HG03565 (cell line): ENCODE measurements at regions not wholly inside any gene's neighbourhood (a gene's known extent, or its start where the extent isn't known, plus 50 kb on each side); places are given as distances from the start of the nearest gene placed in this dataset.
A peak's percentile ranks its signal among the peaks of the same experiment; 100 is the strongest.
"Not testable (repeated sequence)": the region's sequence is repeated elsewhere in the genome, so short reads cannot be mapped to it uniquely, and the experiment has no call there.

Experiments used
- ATAC-seq: cut with Tn5 transposase; IDR thresholded peaks from one replicate; pipeline ENCODE4 v1.9.1; 2021; ENCODE audit warnings: mild to moderate bottlenecking, moderate library complexity; ENCODE audit not compliant: unreplicated experiment

GRCh38 chrX:66914080-66914479, 275.2 kb upstream of the EDA2R start:
- ATAC-seq: no peak

DNA sequence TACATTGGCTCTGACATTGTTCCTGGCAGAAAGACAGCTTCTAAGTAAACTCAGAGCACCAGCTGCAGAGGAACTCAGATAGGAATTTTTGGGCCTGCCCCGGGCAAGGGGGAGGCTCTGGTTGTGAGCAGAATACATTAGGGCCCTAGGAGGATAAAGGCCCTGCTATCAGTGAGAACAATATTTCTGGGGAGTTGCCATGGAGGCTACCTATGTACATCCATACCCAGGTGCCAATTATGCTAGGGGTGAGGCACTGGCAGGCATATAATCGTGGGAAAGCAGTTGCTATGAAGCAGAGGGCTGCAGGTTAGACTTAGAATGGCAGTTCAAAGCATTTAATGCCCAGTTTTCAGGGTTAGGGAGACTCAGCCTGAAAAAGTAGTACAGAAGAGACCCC, 273.5 kb upstream of the EDA2R start:
- no peak for ATAC-seq

DNA sequence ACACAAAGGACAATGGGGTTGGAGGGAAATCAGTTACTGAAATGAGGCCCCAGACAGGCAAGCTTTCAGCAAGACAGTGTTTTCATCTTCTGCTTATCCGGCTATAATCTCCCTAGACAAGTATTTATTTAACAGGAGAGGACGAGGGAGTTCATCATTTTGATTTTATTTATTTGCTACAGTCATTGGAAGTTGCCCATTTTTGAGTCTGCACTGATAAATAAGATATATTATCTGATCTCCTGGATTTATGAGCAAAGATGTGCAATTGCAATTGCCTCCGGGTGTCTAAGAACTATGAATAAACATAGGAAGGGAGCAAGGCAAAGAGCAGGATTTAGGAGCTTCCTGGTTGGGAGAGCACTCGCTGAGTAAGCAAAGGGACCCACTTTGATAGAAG, 263.2 kb upstream of the EDA2R start:
- ATAC-seq: no peak

DNA sequence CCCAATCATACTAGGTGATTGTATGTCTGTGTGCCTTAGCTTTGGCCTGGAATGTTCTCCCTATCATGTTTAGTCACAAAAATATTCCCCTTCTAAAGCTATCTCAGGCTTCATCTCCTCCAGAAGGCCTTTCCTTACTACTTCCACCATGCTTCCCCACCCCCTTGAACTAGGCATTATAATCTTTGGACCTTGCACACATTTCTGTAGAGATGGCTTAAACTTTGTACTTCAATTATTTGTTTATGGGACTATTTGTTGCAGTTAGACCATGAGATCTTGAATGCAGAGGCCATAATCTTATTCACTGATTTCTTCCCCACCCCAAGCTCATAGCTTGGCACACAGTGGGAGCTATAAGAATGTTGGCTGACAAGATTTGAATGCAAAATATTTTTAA, 262.0 kb upstream of the EDA2R start:
- ATAC-seq: no peak

DNA sequence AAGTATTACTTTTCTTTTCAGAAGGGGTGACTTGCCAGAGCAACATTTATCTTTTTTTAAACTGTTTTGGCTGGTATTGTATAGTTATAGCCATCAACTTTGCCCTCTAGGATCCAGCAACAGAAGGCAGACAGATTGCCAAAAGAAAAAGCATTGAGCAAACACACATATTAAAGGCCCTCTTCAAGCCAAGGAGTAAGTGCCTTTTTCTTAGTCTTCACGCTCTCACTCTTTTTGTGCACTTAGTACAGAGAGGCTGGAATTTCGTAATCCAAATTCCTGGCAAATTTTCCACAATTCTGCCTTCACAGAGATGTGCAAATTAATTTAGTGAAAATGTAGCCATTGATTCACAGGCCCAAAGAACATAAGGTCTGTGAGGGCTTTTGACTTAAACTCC, 253.1 kb upstream of the EDA2R start:
- ATAC-seq: no peak

GRCh38 chrX:66889418-66889817, 250.5 kb upstream of the EDA2R start:
- ATAC-seq: no peak

DNA sequence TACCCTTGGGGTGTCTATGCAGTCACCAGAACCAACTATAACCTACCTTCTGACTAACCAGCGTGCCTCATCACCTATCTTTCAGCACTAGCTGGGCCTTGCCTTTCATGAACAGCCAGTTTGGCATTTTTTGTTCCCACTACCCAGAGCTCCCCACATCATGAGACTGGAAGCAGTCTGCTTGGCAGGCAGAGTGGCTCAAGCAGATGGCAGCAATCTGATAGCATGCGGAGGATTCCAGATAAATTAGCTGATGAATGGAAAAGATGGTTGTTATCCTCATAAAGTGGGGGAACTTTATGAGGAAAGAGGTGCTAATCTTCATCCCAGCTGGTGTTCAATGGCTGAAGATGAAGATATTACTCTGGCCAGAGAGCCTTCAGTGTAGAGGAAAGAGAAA, 243.2 kb upstream of the EDA2R start:
- no peak for ATAC-seq

DNA sequence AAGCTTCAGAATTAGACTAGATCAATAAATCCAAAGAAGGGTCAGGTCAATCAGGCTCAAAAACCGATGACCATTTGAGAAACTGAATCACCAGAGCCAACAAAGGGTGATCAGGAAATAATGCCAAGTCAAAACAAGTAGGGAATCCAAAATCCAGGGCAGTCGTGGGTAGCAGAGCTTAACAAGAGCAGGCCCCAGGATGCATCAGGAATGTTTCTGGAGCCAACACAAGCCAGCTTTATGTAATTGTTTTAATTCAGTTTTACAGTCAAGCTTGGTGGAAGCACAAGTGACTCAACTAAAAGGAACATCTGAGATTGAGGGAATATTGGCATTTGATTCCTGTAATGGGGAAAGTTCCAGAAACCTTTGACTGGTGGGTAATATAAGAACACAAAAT, 237.9 kb upstream of the EDA2R start:
- ATAC-seq: no peak

GRCh38 chrX:66872771-66873170, 233.9 kb upstream of the EDA2R start:
- no peak for ATAC-seq

GRCh38 chrX:66863721-66864120, 224.8 kb upstream of the EDA2R start:
- ATAC-seq: no peak

DNA sequence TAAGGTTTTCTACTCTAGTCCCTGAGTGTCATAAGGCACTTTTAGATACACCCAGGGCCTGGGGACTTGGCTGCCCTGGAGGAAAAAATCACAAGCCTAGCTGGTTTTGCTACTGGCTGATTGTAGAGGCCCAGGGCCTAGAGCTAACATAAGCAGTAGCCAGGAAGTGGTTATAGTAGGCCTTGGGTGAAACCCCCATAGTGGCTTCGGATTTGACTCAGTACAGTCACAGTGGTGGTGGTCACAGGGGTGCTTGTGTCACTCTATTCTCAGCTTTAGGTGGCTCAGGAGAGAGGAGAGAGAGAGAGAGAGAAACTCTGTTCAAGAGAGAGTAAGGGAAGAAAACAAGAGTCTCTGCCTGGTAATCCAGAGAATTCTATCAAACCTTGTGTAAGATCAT, 194.5 kb upstream of the EDA2R start:
- ATAC-seq: peak; percentile 100

- ATAC-seq: no peak
Observed at GRCh38 chrX:66815227-66815626, 176.3 kb upstream of the EDA2R start.

GRCh38 chrX:66794514-66794913, 155.6 kb upstream of the EDA2R start:
- ATAC-seq: not testable (repeated sequence)

DNA sequence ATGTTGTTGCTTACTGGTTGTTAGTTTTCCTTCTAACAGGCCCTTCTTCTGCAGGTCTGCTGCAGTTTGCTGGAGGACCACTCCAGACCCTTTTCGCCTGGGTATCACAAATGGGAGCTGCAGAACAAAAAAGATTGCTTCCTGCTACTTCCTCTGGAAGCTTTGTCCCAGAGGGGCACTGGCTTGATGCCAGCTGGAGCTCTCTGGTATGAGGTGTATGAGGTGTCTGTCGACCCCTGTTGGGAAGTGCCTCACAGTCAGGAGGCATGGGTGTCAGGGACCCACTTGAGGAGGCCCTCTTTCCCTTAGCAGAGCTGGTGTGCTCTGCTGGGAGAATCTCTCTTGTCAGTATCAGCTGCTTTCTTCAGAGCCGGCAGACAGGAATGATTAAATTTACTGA, 127.4 kb upstream of the EDA2R start:
- no peak for ATAC-seq

DNA sequence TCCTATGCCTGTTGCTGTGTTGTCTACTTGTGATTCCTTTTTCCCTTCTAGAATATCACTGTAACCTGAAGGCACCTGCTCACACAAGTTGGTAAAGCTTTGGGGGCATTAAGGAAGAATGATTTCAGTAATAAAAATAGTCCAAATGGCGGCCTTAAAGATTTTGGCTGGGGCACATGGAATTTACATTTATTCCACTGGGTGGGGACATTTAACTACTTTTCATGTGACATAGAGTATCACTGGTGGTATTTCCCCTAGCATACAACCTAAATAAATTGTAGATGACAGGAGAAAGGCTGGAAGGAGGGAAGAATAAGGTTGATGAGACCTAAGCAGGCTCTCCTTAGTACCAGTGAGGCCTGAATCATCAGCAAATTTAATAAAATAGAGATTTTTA, 121.8 kb upstream of the EDA2R start:
- ATAC-seq: no peak

DNA sequence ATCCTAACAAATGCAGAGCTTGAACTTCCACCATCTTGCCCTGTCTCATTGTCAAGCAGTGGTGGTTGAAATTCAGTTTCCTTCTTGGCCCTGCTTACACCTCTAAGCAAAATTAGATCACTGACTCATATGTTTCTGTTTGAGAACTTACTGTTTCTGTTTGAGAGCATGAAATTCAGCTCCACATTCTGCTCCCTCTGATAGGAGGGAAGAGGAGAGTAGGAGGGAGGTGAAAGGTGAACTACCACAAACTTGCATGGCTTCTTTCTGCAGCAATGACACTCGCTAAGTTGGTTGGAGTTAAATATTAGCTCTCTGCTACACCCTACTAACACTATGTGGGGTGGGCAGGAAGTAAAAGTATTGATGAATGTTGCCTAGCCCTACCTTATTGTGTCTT, 117.8 kb upstream of the EDA2R start:
- peak; percentile 69 for ATAC-seq

DNA sequence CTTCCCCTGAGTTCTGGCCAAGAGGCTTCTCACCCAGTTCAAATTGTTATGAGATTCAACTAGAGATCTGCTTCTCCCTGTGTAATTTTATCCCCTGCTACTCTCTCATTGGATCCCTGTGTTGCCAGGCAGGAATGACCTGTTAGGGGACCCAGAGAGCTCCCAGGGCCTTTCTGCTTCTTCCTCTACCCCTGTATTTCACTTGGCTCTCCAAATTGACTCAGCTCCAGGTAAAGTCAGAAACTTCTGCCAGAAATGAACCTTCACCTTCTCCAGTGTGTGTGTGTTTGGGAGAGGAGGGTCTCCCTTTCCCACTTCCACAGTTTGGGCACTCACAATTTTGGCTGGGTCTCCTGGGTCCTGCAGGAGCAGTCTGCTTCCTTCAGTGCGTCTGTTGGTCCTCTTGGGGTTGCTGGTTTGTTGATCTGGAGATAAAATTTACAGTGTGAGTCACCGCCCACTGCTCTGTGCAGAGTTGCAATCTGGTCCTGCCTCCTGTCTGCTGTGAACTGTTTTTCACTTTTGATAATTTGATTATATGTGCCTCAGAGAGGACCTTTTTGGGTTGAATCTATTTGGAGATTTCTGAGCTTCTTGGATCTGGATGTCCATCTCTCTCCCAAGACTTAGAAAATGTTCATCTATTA, 112.4 kb upstream of the EDA2R start:
- ATAC-seq: no peak

- not testable (repeated sequence) for ATAC-seq
Observed at GRCh38 chrX:66744519-66744918, 105.6 kb upstream of the EDA2R start.

GRCh38 chrX:66731398-66731797, 92.5 kb upstream of the EDA2R start:
- ATAC-seq: peak; percentile 69

GRCh38 chrX:66728818-66729271, 90.0 kb upstream of the EDA2R start:
- ATAC-seq: peak; percentile 71

DNA sequence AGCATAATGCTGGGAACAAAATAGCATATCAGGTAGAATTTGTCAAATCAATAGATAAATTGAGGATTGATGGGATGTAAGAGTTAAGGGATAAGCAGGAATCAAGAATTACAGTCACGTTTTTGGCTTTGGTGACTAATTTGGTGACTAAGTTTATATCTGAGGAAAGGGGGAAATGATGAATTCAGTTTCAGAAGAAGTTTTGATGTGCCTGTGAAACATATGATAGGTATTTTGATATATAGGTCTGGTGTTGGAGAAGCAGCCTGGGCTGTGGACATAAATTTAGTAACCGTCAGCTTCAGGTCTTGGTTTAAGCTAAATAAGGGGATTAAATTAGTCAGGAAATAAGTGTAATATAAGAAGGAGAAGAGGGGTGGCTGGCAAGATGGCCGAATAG, 79.0 kb upstream of the EDA2R start:
- no peak for ATAC-seq

- ATAC-seq: no peak
Observed at GRCh38 chrX:66698273-66699204, 59.7 kb upstream of the EDA2R start.
